ENCODE measurements at regions not wholly inside any gene's neighbourhood (a gene's known extent, or its start where the extent isn't known, plus 50 kb on each side); places are given as distances from the start of the nearest gene placed in this dataset.
"Not testable (repeated sequence)": the region's sequence is repeated elsewhere in the genome, so short reads cannot be mapped to it uniquely, and the experiment has no call there.

GRCh38 chr15:87649175-87649574 lies 607.4 kb downstream of the NTRK3 start:
- no peaks in the 10 kb centered on the region for H3K9me3 ChIP-seq (replicated peaks in 1 of 2; ENCODE audit: control insufficient read depth in 2 of 2, insufficient read depth in 1 of 2, low read depth in 1 of 2, low read length in 2 of 2)
- no peak overlapping the region for H2AFZ ChIP-seq (ENCODE audit: low read length)
- DNase-seq (ENCODE audit: low spot score): no peak
- no peak overlapping the region for H3K27ac ChIP-seq (replicated peaks; ENCODE audit: low read length)
- no peak overlapping the region for H2AK5ac ChIP-seq (ENCODE audit: low read depth, low read length)
- no peak overlapping the region for H4K91ac ChIP-seq (ENCODE audit: low read depth, low read length, poor library complexity)
- H2BK5ac ChIP-seq (ENCODE audit: low read length): no peak overlapping the region
- 100% methylated on average over 1 of the region's 4 CpGs; no CpG with 5 or more reads in 1 of the 2 donors for WGBS, 2 donors (ENCODE audit: extremely low coverage in 2 of 2, insufficient read length in 2 of 2, insufficient replicate concordance in 1 of 2)
- no peak overlapping the region for H3K4ac ChIP-seq (ENCODE audit: low read length)
- H3K4me2 ChIP-seq (ENCODE audit: insufficient read depth, low read length, poor library complexity, severe bottlenecking): no peak overlapping the region
- H3K18ac ChIP-seq (ENCODE audit: low read length): no peak overlapping the region
- H2BK120ac ChIP-seq (ENCODE audit: low read depth, low read length): no peak overlapping the region
- no peak overlapping the region for H3K23ac ChIP-seq (ENCODE audit: low read depth, low read length, poor library complexity)
- H3K4me1 ChIP-seq (ENCODE audit: control insufficient read depth in 2 of 2, insufficient read depth in 1 of 2, low read depth in 1 of 2, low read length in 2 of 2): peaks cover 0 to 4% of the 10 kb centered on the region in 2 donors
- H3K4me3 ChIP-seq (ENCODE audit: low read length in 2 of 2): no peak overlapping the region
- H2BK15ac ChIP-seq (ENCODE audit: low read length): no peak overlapping the region
- no peak overlapping the region for H3K14ac ChIP-seq (ENCODE audit: low read length)
- H3K79me1 ChIP-seq (ENCODE audit: low read depth, low read length): no peaks in the 10 kb centered on the region
- H3K9ac ChIP-seq (ENCODE audit: low read depth, low read length, poor library complexity): no peak overlapping the region
- no peaks in the 10 kb centered on the region for H3K36me3 ChIP-seq (replicated peaks in 1 of 2; ENCODE audit: control insufficient read depth in 2 of 2, insufficient read depth in 2 of 2, low read length in 2 of 2)
- H4K8ac ChIP-seq (ENCODE audit: low read depth, low read length): no peak overlapping the region
- peaks cover 0 to 2% (median 0%) of the 10 kb centered on the region in 3 experiments for H3K27me3 ChIP-seq (ENCODE audit: control insufficient read depth in 3 of 3, insufficient read depth in 3 of 3, low read depth in 1 of 3, low read length in 3 of 3)
- no peak overlapping the region for H2BK12ac ChIP-seq (ENCODE audit: low read length)

- Histone ChIP-seq H3K9me3 (replicated peaks in 1 of 2; ENCODE audit: control insufficient read depth in 2 of 2, insufficient read depth in 1 of 2, low read depth in 1 of 2, low read length in 2 of 2) (no peaks in the 10 kb centered on the region), H3K4me2 (ENCODE audit: insufficient read depth, low read length, poor library complexity, severe bottlenecking) (no peak overlapping the region), H2BK120ac (ENCODE audit: low read depth, low read length) (no peak overlapping the region), H2AFZ (ENCODE audit: low read length) (no peak overlapping the region), H3K18ac (ENCODE audit: low read length) (no peak overlapping the region), H3K27me3 (ENCODE audit: control insufficient read depth in 3 of 3, insufficient read depth in 3 of 3, low read depth in 1 of 3, low read length in 3 of 3) (peaks cover 0 to 2% (median 0%) of the 10 kb centered on the region in 3 experiments), H3K4ac (ENCODE audit: low read length) (no peak overlapping the region), H2AK5ac (ENCODE audit: low read depth, low read length) (no peak overlapping the region), H2BK5ac (ENCODE audit: low read length) (no peak overlapping the region), H4K8ac (ENCODE audit: low read depth, low read length) (no peak overlapping the region), H3K27ac (replicated peaks; ENCODE audit: low read length) (no peak overlapping the region), H3K14ac (ENCODE audit: low read length) (no peak overlapping the region), H3K79me1 (ENCODE audit: low read depth, low read length) (no peaks in the 10 kb centered on the region), H3K9ac (ENCODE audit: low read depth, low read length, poor library complexity) (no peak overlapping the region), H2BK12ac (ENCODE audit: low read length) (no peak overlapping the region), H3K23ac (ENCODE audit: low read depth, low read length, poor library complexity) (no peak overlapping the region), H3K4me1 (ENCODE audit: control insufficient read depth in 2 of 2, insufficient read depth in 1 of 2, low read depth in 1 of 2, low read length in 2 of 2) (peaks cover 0 to 4% of the 10 kb centered on the region in 2 donors), H3K36me3 (replicated peaks in 1 of 2; ENCODE audit: control insufficient read depth in 2 of 2, insufficient read depth in 2 of 2, low read length in 2 of 2) (no peaks in the 10 kb centered on the region), H2BK15ac (ENCODE audit: low read length) (no peak overlapping the region), H3K4me3 (ENCODE audit: low read length in 2 of 2) (no peak overlapping the region), H4K91ac (ENCODE audit: low read depth, low read length, poor library complexity) (no peak overlapping the region)
- WGBS, 2 donors (ENCODE audit: extremely low coverage in 2 of 2, insufficient read length in 2 of 2, insufficient replicate concordance in 1 of 2): no CpG with 5 or more reads among the region's 5 CpGs
- DNase-seq (ENCODE audit: low spot score): no peak
Observed at GRCh38 chr15:87648278-87648677, 608.3 kb downstream of the NTRK3 start.

DNA sequence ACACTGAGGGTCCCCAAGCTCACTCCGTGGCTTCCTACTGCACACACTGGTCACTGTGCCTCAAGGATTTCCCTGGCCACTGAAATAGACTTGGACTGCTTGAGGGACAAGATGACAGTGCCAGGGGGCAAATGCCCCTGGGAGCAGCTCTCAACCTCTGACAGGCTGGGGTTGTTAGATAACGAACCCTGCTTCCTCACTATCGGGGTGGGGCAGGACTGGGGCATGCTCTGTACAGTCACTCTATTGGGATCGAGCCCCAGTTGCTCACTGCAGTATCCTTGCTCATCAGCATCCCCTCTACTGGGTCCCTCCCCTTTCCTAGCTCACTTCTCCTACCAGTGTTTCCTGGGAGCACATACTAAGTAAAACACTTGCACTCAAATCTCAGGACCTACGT lies 610.8 kb downstream of the NTRK3 start:
- Histone ChIP-seq H3K9me3 (replicated peaks in 1 of 2; ENCODE audit: control insufficient read depth in 2 of 2, insufficient read depth in 1 of 2, low read depth in 1 of 2, low read length in 2 of 2) (no peaks in the 10 kb centered on the region), H3K4ac (ENCODE audit: low read length) (no peak overlapping the region), H3K9ac (ENCODE audit: low read depth, low read length, poor library complexity) (no peak overlapping the region), H4K91ac (ENCODE audit: low read depth, low read length, poor library complexity) (no peak overlapping the region), H3K18ac (ENCODE audit: low read length) (peak overlapping the region; percentile 39), H2AK5ac (ENCODE audit: low read depth, low read length) (no peak overlapping the region), H2BK5ac (ENCODE audit: low read length) (no peak overlapping the region), H3K27ac (replicated peaks; ENCODE audit: low read length) (no peak overlapping the region), H3K27me3 (ENCODE audit: control insufficient read depth in 3 of 3, insufficient read depth in 3 of 3, low read depth in 1 of 3, low read length in 3 of 3) (peaks cover 0 to 2% (median 0%) of the 10 kb centered on the region in 3 experiments), H3K4me3 (ENCODE audit: low read length in 2 of 2) (no peak overlapping the region), H2BK12ac (ENCODE audit: low read length) (no peak overlapping the region), H3K14ac (ENCODE audit: low read length) (no peak overlapping the region), H3K4me2 (ENCODE audit: insufficient read depth, low read length, poor library complexity, severe bottlenecking) (no peak overlapping the region), H3K36me3 (replicated peaks in 1 of 2; ENCODE audit: control insufficient read depth in 2 of 2, insufficient read depth in 2 of 2, low read length in 2 of 2) (no peaks in the 10 kb centered on the region), H4K8ac (ENCODE audit: low read depth, low read length) (no peak overlapping the region), H3K23ac (ENCODE audit: low read depth, low read length, poor library complexity) (no peak overlapping the region), H2BK15ac (ENCODE audit: low read length) (peak overlapping the region; percentile 31), H3K4me1 (ENCODE audit: control insufficient read depth in 2 of 2, insufficient read depth in 1 of 2, low read depth in 1 of 2, low read length in 2 of 2) (peaks cover 0 to 4% of the 10 kb centered on the region in 2 donors), H3K79me1 (ENCODE audit: low read depth, low read length) (no peaks in the 10 kb centered on the region), H2BK120ac (ENCODE audit: low read depth, low read length) (no peak overlapping the region), H2AFZ (ENCODE audit: low read length) (no peak overlapping the region)
- no CpG with 5 or more reads among the region's 5 CpGs for WGBS, 2 donors (ENCODE audit: extremely low coverage in 2 of 2, insufficient read length in 2 of 2, insufficient replicate concordance in 1 of 2)
- no peak for DNase-seq (ENCODE audit: low spot score)

DNA sequence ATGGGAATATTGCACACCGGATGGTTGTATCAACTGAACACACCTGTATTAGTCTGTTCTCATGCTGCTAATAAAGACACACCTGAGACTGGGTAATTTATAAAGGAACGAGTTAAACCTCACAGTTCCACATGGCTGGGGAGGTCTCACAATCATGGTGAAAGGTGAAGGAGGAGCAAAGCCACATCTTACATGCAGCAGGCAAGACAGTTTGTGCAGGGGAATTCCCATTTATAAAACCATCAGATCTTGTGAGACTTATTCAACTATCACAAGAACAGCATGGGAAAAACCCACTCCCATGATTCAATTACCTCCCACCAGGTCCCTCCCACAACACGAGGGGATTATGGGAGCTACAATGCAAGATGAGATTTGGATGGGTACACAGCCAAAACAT lies 613.5 kb downstream of the NTRK3 start:
- not testable (repeated sequence) for H2BK120ac ChIP-seq (ENCODE audit: low read depth, low read length); H3K27ac ChIP-seq (replicated peaks; ENCODE audit: low read length); H3K18ac ChIP-seq (ENCODE audit: low read length); H4K8ac ChIP-seq (ENCODE audit: low read depth, low read length); H3K9me3 ChIP-seq (replicated peaks in 1 of 2; ENCODE audit: control insufficient read depth in 2 of 2, insufficient read depth in 1 of 2, low read depth in 1 of 2, low read length in 2 of 2); H3K36me3 ChIP-seq (replicated peaks in 1 of 2; ENCODE audit: control insufficient read depth in 2 of 2, insufficient read depth in 2 of 2, low read length in 2 of 2); H2AFZ ChIP-seq (ENCODE audit: low read length); H3K23ac ChIP-seq (ENCODE audit: low read depth, low read length, poor library complexity); H3K14ac ChIP-seq (ENCODE audit: low read length); H4K91ac ChIP-seq (ENCODE audit: low read depth, low read length, poor library complexity); H3K4ac ChIP-seq (ENCODE audit: low read length); H3K27me3 ChIP-seq (ENCODE audit: control insufficient read depth in 3 of 3, insufficient read depth in 3 of 3, low read depth in 1 of 3, low read length in 3 of 3); DNase-seq (ENCODE audit: low spot score); H2BK5ac ChIP-seq (ENCODE audit: low read length); H2BK15ac ChIP-seq (ENCODE audit: low read length); H2BK12ac ChIP-seq (ENCODE audit: low read length); H3K4me3 ChIP-seq (ENCODE audit: low read length in 2 of 2); H3K79me1 ChIP-seq (ENCODE audit: low read depth, low read length); H2AK5ac ChIP-seq (ENCODE audit: low read depth, low read length); H3K4me1 ChIP-seq (ENCODE audit: control insufficient read depth in 2 of 2, insufficient read depth in 1 of 2, low read depth in 1 of 2, low read length in 2 of 2); H3K9ac ChIP-seq (ENCODE audit: low read depth, low read length, poor library complexity); H3K4me2 ChIP-seq (ENCODE audit: insufficient read depth, low read length, poor library complexity, severe bottlenecking)
- WGBS, 2 donors (ENCODE audit: extremely low coverage in 2 of 2, insufficient read length in 2 of 2, insufficient replicate concordance in 1 of 2): no CpG with 5 or more reads among the region's 3 CpGs

Data from neuronal stem cell (in vitro differentiated cells).